ENCODE measurements at regions not wholly inside any gene's neighbourhood (a gene's known extent, or its start where the extent isn't known, plus 50 kb on each side); places are given as distances from the start of the nearest gene placed in this dataset.

GRCh38 chr9:126095546-126096190 is 231.0 kb upstream of the MVB12B start:
- no peak for DNase-seq

DNA sequence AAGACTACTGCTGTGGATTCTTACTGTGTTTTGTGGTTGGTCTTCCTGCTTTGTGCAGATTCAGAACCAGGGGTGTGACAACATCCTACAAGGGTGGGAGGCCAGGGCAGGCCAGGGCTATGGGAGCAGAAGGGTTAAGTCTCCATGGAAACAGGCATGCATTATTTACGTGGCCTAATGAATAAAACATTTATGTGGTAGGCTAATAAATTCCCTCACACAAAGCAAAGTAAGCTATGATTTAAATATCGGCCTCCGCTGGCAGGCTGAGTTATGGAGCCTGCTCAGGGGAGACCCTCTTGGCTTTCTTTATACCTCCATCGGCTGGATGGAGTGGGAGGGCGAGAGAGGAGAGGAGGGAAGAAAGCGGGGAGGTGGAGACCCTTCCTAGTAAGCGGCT is 230.3 kb upstream of the MVB12B start:
- DNase-seq, result no peak

- DNase-seq, result no peak
These were observed 228.9 kb upstream of the MVB12B start for GRCh38 chr9:126097679-126098078.

DNA sequence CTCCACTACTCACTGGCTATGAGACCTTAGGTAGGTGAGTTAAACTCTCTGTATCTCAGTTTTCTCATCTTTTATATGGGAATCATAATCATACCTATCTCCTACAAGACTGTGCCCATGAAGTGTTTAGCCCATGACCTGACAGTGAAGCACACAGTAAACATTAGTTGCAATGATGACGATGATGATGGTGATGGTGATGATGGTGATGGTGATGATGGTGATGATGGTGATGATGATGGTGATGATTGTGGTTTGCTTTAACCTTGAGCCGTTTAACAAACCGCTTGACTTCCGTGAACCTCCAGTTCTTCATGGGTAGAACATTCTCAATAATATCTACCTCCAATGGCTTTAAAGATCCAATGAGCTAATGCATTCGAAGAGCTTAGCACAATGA is 220.2 kb upstream of the MVB12B start:
- no peak for DNase-seq

DNA sequence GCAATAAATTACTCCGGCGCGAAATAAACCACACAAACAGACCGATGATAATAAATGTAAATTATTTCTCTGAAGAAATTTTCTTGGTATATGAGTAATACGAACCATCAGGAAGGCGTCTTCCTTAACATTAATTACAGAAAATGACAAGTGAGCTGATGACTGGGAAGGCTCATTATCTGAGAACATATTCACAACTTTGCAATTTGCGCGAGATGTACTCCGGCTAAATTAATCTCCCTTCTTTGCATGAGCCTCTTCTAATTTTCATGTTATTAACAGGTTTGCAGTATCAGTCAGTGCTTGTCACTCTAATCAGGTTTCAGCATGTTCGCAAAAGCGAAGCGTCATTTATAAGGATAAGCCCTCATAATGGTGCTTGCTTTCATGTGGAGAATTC is 218.9 kb upstream of the MVB12B start:
- no peak for DNase-seq

DNA sequence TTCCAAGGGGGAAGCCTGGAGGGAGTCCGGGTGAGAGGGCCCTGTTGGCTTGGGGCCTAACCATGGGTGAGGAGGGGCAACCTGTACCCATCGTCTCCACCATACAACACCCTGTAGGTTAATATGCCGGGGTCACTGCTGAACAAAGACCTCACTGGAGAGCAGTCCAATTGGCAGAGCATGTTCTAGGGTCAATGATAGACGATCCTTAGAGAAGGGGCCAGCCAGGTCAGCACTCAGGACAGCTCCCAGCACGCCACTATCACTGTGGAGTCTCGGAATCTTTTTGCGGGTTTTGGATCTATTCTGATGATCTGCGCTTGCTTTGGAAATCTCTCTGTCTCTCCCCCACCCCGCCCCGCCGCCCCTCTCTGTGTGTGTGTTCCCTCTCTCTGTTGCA is 218.4 kb upstream of the MVB12B start:
- DNase-seq, result peak; percentile 10

DNA sequence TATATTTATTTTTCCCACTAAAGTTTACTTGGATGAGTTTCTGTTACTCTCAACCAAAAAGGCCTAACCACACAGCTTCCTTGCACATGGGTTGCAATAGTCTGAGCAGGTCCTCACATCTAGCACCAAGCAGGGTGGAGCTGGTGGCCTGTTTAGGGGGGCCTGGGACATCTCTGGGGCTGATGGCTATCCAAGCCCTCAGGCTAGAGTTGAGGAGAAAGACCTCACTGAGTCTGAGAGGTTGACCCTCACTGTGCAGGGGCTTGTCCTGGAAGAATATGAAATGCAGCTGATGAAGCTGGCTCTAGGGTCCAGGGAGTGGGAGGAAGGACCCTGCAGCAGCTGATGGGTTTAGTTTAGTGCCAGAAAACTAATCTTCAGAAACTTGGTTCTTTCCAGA is 217.1 kb upstream of the MVB12B start:
- DNase-seq, result no peak

DNA sequence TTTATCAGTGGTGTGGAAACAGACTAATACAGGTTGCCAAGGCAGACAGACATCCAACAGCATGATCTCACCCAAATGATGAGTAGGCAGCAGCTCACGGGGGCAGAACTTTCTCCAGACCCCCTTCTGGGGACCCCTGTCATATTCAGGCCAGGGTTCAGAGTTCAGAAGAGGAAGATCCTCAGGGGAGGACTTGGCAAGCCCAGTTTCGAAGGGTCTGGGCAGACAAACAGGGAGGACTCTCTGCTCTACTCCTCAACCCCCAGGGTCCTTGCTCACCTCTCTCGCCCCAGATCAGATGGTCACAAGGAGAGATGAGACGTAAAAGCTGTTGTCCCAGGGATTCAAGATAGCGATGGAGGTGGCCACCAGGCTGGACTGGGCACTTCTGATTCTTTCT is 215.1 kb upstream of the MVB12B start:
- DNase-seq, result no peak

- no peak for DNase-seq
These were observed 214.4 kb upstream of the MVB12B start for GRCh38 chr9:126112135-126112720.

GRCh38 chr9:126113176-126113575 is 213.5 kb upstream of the MVB12B start:
- no peak for DNase-seq

GRCh38 chr9:126113756-126114408 is 212.7 kb upstream of the MVB12B start:
- DNase-seq, result no peak

DNA sequence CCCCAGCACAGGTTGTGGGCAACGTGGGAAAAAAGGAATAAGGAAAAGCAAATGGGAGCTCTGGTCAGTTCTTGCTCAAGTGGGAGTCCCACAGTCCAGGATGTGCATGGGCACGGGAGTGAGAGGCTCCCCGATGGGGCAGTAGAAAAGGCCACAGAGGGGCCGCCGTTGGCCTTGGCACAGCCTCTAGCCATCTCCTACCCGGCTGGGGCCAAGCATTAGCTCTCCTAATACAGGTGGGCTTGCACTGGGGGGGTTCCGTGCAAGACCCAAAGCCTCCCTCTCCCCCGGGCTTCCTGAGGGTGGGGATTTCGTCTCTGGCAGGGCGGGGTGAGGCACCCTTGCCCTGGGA is 212.2 kb upstream of the MVB12B start:
- DNase-seq, result no peak

- no peak for DNase-seq
These were observed 211.7 kb upstream of the MVB12B start for GRCh38 chr9:126114850-126115460.

DNA sequence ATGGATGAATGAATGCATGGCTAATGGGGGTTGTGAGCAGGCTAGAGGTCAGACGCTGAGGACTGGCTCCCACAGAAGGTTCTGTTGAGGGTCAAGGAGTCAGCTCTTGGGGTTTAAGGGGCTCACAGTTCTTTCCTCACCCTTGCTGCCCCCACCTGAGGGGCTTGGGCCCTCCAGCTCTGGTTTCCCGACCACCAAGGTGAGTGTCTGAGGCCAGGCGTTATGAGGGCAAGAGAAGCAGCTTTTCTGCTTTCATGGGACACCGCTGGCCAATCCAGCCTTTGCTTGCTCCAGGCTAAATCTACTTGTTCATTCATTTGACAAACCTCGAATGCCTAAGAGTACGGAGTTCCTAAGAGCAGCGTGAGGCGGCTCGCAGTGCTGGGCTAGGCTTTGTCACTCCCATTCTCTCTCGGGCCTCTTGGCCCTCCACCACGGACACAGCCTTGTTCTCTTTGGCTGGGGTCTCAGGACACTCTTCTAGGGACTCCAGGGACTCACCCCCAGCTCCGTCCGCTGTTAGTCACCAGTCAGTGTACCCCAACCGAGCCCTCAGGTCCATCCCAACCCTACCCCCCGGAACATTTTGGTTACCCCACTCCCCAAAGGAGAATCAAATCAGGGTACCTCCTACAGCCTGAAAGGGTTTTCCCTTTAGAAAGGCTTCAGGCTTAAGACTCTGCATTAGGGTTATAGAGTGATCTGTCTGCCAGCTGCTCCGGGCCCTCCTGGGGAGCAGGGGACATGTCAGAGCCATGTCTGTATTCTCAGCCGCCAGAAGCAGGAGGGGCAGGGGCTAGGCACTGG is 210.1 kb upstream of the MVB12B start:
- DNase-seq, result no peak

DNA sequence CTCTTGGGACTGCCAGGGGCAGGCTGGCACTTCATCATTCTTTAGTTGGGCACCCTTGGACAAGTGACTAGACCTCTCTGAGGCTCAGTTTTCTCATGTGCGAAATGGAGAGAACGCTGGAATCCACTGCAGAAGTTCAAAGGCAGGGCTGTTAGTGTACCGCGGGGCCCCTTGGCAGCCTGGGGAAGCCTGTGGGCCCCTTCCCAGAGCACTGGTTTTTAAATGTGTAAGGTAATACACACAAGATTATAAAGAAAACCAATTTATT is 209.5 kb upstream of the MVB12B start:
- no peak for DNase-seq

DNA sequence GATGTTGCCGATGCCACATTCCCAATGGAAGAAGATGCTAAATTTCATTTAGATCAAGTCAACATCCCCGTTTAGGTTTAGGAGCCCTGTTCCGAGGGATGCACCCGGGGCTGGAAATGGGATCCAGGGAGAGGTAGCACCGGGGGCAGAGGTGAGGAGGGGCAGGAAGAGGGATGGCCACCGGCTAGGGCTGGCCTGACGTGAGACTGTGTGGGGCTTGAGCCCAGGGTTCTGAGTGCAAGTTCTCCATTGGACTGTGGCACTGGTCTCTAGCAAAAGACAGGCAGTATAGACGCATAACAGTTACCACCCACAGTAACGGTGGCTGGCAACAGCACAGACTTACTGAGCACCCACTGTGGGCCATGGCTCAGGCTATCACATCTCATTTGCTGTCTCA is 209.0 kb upstream of the MVB12B start:
- DNase-seq, result no peak

DNA sequence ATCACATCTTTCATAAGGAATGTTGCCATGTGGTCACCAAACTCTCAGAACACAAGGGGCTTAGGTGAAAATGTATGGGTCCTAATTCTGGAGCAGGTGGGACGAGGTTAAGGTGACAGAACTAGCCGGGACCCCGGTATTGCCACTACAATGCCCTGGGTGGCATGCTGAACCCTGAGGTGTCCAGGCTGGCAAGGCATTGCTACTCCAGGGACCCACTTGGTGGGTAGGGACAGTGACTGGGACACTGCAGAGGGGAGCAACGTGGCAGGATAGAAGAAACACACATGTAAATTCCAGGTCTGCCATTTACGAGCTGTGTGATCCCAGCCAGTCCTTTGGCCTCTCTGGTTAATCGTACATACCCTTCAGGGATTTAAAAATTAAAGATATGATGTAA is 206.9 kb upstream of the MVB12B start:
- DNase-seq, result no peak

- no peak for DNase-seq
These were observed 203.6 kb upstream of the MVB12B start for GRCh38 chr9:126122901-126123616.

DNA sequence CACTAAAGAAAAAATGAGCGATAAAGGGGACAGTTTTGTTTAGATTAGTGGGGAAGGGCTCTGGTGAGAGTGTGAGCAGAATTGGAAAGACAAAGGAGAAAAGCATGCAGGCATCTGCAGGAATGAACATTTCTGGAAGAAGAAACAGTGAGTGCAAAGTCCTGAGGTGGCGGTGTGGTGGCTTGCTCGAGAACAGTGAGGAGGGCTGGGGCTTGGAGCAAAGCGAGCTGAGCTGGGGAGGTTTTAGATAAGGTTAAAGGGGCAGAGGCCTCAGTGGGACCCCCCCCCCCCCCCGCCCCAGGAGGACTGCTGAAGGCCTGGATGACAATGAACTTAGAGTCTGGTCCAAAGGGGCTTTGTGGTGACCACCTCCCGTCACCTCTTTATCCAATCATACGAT is 202.7 kb upstream of the MVB12B start:
- no peak for DNase-seq

DNA sequence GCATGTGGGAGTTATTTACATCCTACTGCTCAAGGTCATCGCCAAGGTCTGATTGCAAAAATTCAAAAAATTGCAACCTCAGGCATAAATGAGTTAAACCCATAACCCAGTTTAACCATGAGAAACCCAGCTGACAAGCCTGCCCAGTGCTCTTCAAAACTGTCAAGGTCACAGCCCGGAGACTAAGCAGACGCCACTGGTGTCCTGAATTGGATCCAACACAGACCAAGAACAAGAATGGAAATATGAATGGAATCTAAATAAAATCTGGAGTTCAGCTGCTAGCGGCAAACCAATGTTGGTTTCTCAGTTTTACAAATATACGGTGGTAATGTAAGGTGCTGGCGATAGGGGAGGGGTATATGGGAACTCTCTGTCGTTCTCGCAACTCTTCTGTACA is 201.5 kb upstream of the MVB12B start:
- no peak for DNase-seq

DNA sequence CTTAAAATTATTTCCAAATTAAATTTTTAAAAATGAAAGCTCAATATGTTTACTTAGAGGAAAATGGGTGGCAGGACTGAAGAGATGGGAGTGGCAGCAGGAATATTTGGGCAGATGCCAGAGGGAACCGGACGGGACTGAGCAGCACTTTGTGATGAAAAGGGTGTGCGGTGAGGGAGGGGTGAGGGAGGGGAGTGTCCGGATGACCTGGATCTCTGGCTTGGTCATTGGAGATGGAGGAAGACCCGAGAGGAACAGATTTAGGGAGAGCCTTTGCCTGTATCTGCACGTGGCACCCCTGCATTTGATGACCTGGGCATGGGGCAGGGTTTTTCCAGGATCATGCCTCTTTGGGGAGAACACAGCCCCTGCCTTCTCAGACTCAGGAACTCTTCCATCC is 201.1 kb upstream of the MVB12B start:
- no peak for DNase-seq

- DNase-seq, result no peak
These were observed 200.6 kb upstream of the MVB12B start for GRCh38 chr9:126125992-126126409.

DNA sequence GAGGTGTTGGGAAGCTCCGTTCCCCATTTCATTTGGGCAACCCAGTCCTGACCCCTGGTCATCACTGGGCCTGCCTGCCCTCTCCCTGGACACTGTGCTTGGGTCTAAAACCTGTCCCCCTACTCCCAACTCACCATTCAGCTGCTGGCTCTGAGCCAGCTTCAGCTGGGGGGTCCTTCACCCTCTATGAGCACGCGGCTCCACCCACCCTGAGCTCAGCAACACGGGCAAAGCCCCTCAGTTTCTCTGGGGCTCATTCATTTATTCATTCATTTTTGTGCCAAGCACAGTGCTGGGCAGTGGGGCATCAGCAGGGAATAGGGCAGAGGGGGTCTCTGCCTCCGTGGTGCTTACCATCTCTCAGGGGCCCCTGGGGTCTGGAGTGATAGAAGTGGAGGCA is 199.8 kb upstream of the MVB12B start:
- no peak for DNase-seq
